ENCODE measurements at regions not wholly inside any gene's neighbourhood (a gene's known extent, or its start where the extent isn't known, plus 50 kb on each side); places are given as distances from the start of the nearest gene placed in this dataset.
A peak's percentile ranks its signal among the peaks of the same experiment; 100 is the strongest.

DNA sequence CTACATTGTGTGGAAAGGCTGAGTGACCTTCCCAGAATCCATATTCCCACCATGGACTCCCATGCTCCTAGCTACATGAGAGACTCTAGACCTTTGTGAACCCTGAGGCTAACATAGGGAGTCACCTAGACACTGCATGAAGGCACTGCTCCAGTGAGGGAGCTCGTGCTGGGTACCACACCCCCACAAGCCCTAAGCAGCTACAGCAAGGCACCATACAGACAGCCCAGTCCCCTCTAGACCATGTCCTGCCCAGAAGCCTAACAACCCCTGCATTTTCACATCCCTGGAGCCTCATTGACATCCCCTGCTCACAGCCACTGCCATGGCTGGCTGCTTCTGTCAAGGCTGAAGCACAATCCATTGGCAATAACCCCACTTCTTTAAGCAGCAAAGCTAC lies 176.5 kb upstream of the CTNND2 start:
- no peak overlapping the region for H3K4me2 ChIP-seq (ENCODE audit: insufficient read depth in 1 of 2, low read depth in 2 of 2, low read length in 2 of 2)
- ChIA-PET POLR2A (ENCODE audit: partially characterized antibody) (no interaction called here), CTCF (ENCODE audit: partially characterized antibody) (interaction anchor here (0.9 kb wide), 1 partner anchor 11 kb away, joined by 3 read pairs; no protein-coding TSS in a partner anchor)
- H4K20me1 ChIP-seq (replicated peaks in 1 of 2; ENCODE audit: control insufficient read depth in 1 of 2, insufficient read depth in 2 of 2, low read length in 2 of 2), result no peaks in the 10 kb centered on the region
- no peak overlapping the region for H4K91ac ChIP-seq (replicated peaks; ENCODE audit: insufficient read length, low read length)
- H2BK5ac ChIP-seq (ENCODE audit: low read depth, low read length), result no peak overlapping the region
- H3K4ac ChIP-seq (replicated peaks; ENCODE audit: insufficient read length, low read depth, low read length), result no peak overlapping the region
- no peak overlapping the region for H3K4me3 ChIP-seq (ENCODE audit: extremely low read depth in 1 of 4, insufficient read depth in 2 of 4, low read depth in 3 of 4, low read length in 4 of 4)
- H2BK12ac ChIP-seq (ENCODE audit: low read depth, low read length), result no peak overlapping the region
- no peak overlapping the region for H4K5ac ChIP-seq (ENCODE audit: insufficient read length, low read depth, low read length)
- H3K4me1 ChIP-seq (replicated peaks in 1 of 4; ENCODE audit: control insufficient read depth in 3 of 4, insufficient read depth in 4 of 4, low read length in 3 of 4), result no peaks in the 10 kb centered on the region
- no peak overlapping the region for H2AK5ac ChIP-seq (ENCODE audit: low read depth, low read length)
- no peaks in the 10 kb centered on the region for H3K79me1 ChIP-seq (ENCODE audit: low read depth, low read length)
- H3K79me2 ChIP-seq (ENCODE audit: control insufficient read depth in 1 of 2, insufficient read depth in 2 of 2, low read length in 2 of 2), result no peaks in the 10 kb centered on the region
- H3K9ac ChIP-seq (replicated peaks in 1 of 4; ENCODE audit: extremely low read depth in 1 of 4, low read depth in 3 of 4, low read length in 3 of 4), result no peak overlapping the region
- H3K14ac ChIP-seq (ENCODE audit: insufficient read length), result no peak overlapping the region
- H2BK120ac ChIP-seq (replicated peaks; ENCODE audit: low read depth, low read length), result no peak overlapping the region
- H3K36me3 ChIP-seq (ENCODE audit: control insufficient read depth in 2 of 4, insufficient read depth in 4 of 4, low read length in 3 of 4), result no peaks in the 10 kb centered on the region
- DNase-seq (ENCODE audit: low read depth in 1 of 2, low spot score in 2 of 2) (no peak), FAIRE-seq (no peak)
- no peak overlapping the region for H3K18ac ChIP-seq (ENCODE audit: extremely low read depth, low read length)
- H3K23ac ChIP-seq (ENCODE audit: insufficient read length), result no peak overlapping the region
- 0 out of 2 replicates have a peak overlapping the region, but pooled peaks have one; percentile 32 for H2BK20ac ChIP-seq (ENCODE audit: low read length)
- no peak overlapping the region for H4K8ac ChIP-seq (ENCODE audit: extremely low read depth, insufficient read depth, low read length)
- no peak overlapping the region for H2AFZ ChIP-seq (ENCODE audit: low read length)
- no peaks in the 10 kb centered on the region for H3K27me3 ChIP-seq (replicated peaks in 1 of 4; ENCODE audit: control insufficient read depth in 3 of 4, extremely low read depth in 1 of 4, insufficient read depth in 3 of 4, low read length in 3 of 4)
- H3K56ac ChIP-seq (replicated peaks; ENCODE audit: insufficient read length, low read depth, low read length), result no peak overlapping the region
- H3K27ac ChIP-seq (ENCODE audit: low read depth, low read length), result no peak overlapping the region
- no peaks in the 10 kb centered on the region for H3K9me3 ChIP-seq (ENCODE audit: insufficient read depth in 2 of 2, low read depth in 1 of 2, low read length in 1 of 2)
- 90% methylated on average over 1 of the region's 1 CpG; no CpG with 5 or more reads in 1 of the 2 experiments for WGBS, 2 experiments (ENCODE audit: extremely low coverage in 1 of 2, insufficient coverage in 1 of 2, insufficient read length in 1 of 2, insufficient replicate concordance in 2 of 2, low coverage in 1 of 2, low lambda C conversion rate in 2 of 2, missing lambda C conversion rate in 1 of 2)
- no peaks in the 10 kb centered on the region for H3K23me2 ChIP-seq (ENCODE audit: low read depth, low read length)
- TF ChIP-seq RNF2 (IDR thresholded peaks at IDR 0.05; ENCODE audit: borderline replicate concordance, low read depth, low read length, missing control alignments, poor library complexity, severe bottlenecking) (no peak), JUND (IDR thresholded peaks at IDR 0.05; ENCODE audit: low read length) (no peak), PHF8 (conservative IDR thresholded peaks at IDR 0.05; ENCODE audit: low read depth, low read length) (no peak), KDM5A (IDR thresholded peaks at IDR 0.05; ENCODE audit: low read length) (no peak), SP4 (IDR thresholded peaks at IDR 0.05; ENCODE audit: low read length) (no peak), CBX8 (IDR thresholded peaks at IDR 0.05; ENCODE audit: borderline replicate concordance, low read depth, low read length) (no peak), EZH2 (IDR thresholded peaks at IDR 0.05; ENCODE audit: low read depth, low read length, severe bottlenecking) (no peak), CHD2 (IDR thresholded peaks at IDR 0.05; ENCODE audit: low read length) (no peak), SP2 (IDR thresholded peaks at IDR 0.05; ENCODE audit: low read length) (no peak)
- no peak overlapping the region for H2BK15ac ChIP-seq (ENCODE audit: low read length)

All from H1 (cell line).